Activated CD4-positive, alpha-beta memory T cell treated with anti-CD3 and anti-CD28 coated beads for 36 hours (primary cell): ENCODE measurements at regions not wholly inside any gene's neighbourhood (a gene's known extent, or its start where the extent isn't known, plus 50 kb on each side); places are given as distances from the start of the nearest gene placed in this dataset.

Experiments used
- CTCF ChIA-PET: fragments of 350-600 bp; sonication (Branson Sonifier 250); formaldehyde crosslinking; loops from one replicate; lab custom pipeline; 2021; ENCODE audit warnings: antibody characterized with exemption, inconsistent platforms; lab: Charles Lee
- POLR2A ChIA-PET: fragments of 350-600 bp; sonication (Branson Sonifier 250); formaldehyde crosslinking; loops from one replicate; lab custom pipeline; 2021; ENCODE audit warnings: antibody characterized with exemption; lab: Charles Lee
- DNase-seq: peaks from one replicate; pipeline ENCODE4 v3.0.0-alpha.2; 2020
- H3K27ac Mint-ChIP-seq: one replicate; pipeline ENCODE4 v1.8.0; 2021; ENCODE audit warnings: mixed read lengths
- H3K27me3 Mint-ChIP-seq: one replicate; pipeline ENCODE4 v1.8.0; 2021; ENCODE audit warnings: mixed read lengths
- H3K36me3 Mint-ChIP-seq: one replicate; pipeline ENCODE4 v1.8.0; 2021; ENCODE audit warnings: mixed read lengths
- H3K4me1 Mint-ChIP-seq: one replicate; pipeline ENCODE4 v1.8.0; 2021; ENCODE audit warnings: low read depth, mixed read lengths
- H3K4me3 Mint-ChIP-seq: one replicate; pipeline ENCODE4 v1.8.0; 2021; ENCODE audit warnings: mild to moderate bottlenecking, mixed read lengths
- H3K9me3 Mint-ChIP-seq: one replicate; pipeline ENCODE4 v1.8.0; 2021; ENCODE audit warnings: mixed read lengths
- intact Hi-C: fragments of 100-400 bp; cut with micrococcal nuclease; formaldehyde crosslinking; loops from one replicate; pipeline ENCODE4 v1.15.1; 2023

DNA sequence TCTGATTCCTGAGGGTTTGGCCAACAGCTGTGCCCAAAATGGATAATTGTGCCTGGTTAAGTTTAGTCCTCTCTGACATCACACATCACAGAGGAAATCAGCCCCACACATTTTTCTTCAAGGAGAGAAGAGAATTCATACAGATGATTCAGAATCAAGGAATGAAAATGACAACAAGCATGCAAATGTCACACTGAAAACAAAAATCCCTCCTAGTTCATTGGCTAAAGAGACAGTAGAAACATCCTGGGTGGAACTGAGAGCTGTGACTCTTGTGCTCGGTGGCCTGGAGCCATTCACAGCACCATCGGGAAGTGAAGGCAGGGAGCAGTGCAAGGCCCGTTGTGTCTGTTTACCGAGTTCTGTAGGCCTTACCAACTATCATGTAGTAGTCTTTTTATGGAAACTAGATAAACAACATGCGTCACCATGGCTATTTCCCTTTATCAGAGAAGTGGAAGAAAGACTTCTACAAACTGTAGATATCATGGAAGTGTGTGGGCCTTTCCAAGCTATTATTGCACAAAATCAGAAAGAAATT is 81.7 kb upstream of the TENT5A start:
- H3K9me3 Mint-ChIP-seq = no peaks in the 10 kb centered on the region
- H3K4me3 Mint-ChIP-seq = no peak overlapping the region
- no peaks in the 10 kb centered on the region for H3K27me3 Mint-ChIP-seq
- no peaks in the 10 kb centered on the region for H3K36me3 Mint-ChIP-seq
- H3K4me1 Mint-ChIP-seq = no peaks in the 10 kb centered on the region
- intact Hi-C loops = no loop called here
- H3K27ac Mint-ChIP-seq = no peak overlapping the region
- ChIA-PET CTCF (no interaction called here), POLR2A (no interaction called here)
- DNase-seq = no peak

DNA sequence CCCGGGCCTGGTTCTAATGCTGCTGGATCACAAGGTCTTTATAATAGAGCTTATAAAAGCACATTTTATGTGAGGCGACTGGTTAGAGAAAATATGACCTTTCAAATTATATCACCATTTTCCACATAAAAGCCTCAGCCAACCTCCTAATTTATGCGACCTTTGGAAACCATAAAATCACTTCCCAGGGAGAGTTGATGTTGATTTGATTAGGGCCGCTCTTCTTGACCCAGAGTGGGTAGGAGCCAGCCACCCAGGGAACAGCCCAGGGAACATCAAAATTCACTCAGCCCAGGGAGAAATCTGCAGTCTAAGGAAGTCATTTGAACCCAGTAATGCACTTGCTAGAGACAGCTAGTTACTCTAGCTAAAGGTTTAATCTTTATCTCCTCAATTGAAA is 79.8 kb upstream of the TENT5A start:
- H3K9me3 Mint-ChIP-seq = no peaks in the 10 kb centered on the region
- H3K36me3 Mint-ChIP-seq = no peaks in the 10 kb centered on the region
- H3K4me3 Mint-ChIP-seq = no peak overlapping the region
- ChIA-PET CTCF (no interaction called here), POLR2A (no interaction called here)
- H3K27ac Mint-ChIP-seq = no peak overlapping the region
- H3K4me1 Mint-ChIP-seq = no peaks in the 10 kb centered on the region
- H3K27me3 Mint-ChIP-seq = no peaks in the 10 kb centered on the region
- no peak for DNase-seq
- intact Hi-C loops = no loop called here

DNA sequence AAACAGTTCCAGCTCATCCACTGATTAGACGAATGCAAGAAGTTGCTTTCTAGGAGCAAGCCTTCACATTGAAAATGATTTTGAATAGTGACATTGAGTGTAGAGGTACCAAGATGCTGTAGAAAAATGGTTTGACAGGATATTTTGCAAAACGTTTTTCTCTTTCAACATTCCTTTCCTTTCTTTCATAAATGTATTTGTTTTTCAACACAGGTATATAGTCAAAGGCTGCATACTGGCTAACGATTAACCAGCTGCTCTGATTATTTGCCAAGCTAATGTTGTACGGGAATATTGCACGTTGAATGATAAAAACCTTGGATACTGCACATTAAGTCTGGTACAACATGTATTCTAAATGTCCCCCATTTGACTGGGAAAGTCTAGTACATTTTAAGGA is 78.8 kb upstream of the TENT5A start:
- Mint-ChIP-seq H3K4me3 (no peak overlapping the region), H3K27ac (no peak overlapping the region), H3K9me3 (no peaks in the 10 kb centered on the region), H3K36me3 (no peaks in the 10 kb centered on the region), H3K27me3 (no peaks in the 10 kb centered on the region), H3K4me1 (no peaks in the 10 kb centered on the region)
- ChIA-PET CTCF (no interaction called here), POLR2A (no interaction called here)
- intact Hi-C loops = no loop called here
- no peak for DNase-seq

DNA sequence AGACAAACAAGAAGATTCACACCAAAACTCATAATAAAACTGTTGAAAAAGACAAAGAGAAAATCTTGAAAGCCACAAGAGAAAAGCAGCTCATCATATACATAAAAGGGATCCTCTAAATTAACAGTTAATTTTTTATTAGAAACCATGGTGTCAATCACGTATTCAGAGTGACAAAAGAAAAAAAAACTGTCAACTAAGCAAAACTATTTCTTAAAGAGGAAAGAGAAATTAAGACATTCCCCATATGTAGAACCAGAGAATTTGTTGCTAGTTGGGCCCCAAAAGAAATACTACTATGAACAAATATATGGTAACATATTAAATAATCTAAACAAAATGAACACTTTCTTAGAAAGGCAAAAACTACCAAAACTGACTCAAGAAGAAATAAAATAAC is 74.3 kb upstream of the TENT5A start:
- Mint-ChIP-seq H3K9me3 (no peaks in the 10 kb centered on the region), H3K27ac (no peak overlapping the region), H3K4me1 (no peaks in the 10 kb centered on the region), H3K36me3 (no peaks in the 10 kb centered on the region), H3K4me3 (no peak overlapping the region), H3K27me3 (no peaks in the 10 kb centered on the region)
- ChIA-PET CTCF (no interaction called here), POLR2A (no interaction called here)
- no peak for DNase-seq
- intact Hi-C loops = no loop called here

DNA sequence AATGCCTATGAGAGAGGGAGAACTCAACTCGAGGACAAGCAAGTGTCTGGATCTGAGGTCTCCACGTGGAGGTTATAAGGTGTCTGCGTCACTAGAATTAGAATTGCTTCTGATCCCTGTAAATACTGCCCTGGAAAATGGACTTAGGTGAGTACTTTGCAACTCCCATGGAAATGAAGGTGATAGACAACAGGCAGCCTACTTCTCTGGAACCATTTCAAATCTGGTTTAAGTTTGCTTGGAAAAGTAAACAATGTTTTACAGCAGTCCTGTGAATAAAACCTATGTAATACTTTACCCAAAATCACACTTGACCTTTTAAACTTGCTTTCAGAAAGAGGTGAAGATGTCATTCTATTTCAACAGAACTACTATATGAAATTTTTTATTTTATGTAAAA is 70.1 kb upstream of the TENT5A start:
- Mint-ChIP-seq H3K9me3 (no peaks in the 10 kb centered on the region), H3K27me3 (no peaks in the 10 kb centered on the region), H3K27ac (no peak overlapping the region), H3K4me1 (no peaks in the 10 kb centered on the region), H3K4me3 (no peak overlapping the region), H3K36me3 (no peaks in the 10 kb centered on the region)
- intact Hi-C loops = no loop called here
- POLR2A ChIA-PET = no interaction called here
- CTCF ChIA-PET = no interaction called here
- DNase-seq = no peak

DNA sequence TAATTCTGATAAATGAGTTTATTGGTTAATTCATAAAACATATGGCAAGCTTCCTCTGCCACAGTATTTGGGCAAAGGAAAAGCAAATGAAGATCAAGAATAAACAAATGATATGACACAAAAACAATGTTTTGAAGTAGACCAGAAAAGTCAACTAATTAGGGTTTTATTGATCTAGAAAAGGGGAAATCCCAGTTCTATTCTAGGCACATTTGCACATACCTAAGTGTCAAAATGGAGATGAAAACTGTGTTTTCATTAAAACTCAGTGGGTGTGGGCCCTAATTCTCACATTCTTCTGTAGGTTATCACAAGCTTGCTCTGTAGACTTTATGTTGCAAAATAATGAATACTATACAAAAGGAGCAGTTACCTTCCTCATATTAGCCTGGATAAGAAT is 69.0 kb upstream of the TENT5A start:
- H3K36me3 Mint-ChIP-seq = no peaks in the 10 kb centered on the region
- H3K9me3 Mint-ChIP-seq = no peaks in the 10 kb centered on the region
- POLR2A ChIA-PET = no interaction called here
- H3K4me1 Mint-ChIP-seq = no peaks in the 10 kb centered on the region
- CTCF ChIA-PET = no interaction called here
- intact Hi-C loops = no loop called here
- H3K27me3 Mint-ChIP-seq = no peaks in the 10 kb centered on the region
- DNase-seq = no peak
- no peak overlapping the region for H3K27ac Mint-ChIP-seq
- H3K4me3 Mint-ChIP-seq = no peak overlapping the region

DNA sequence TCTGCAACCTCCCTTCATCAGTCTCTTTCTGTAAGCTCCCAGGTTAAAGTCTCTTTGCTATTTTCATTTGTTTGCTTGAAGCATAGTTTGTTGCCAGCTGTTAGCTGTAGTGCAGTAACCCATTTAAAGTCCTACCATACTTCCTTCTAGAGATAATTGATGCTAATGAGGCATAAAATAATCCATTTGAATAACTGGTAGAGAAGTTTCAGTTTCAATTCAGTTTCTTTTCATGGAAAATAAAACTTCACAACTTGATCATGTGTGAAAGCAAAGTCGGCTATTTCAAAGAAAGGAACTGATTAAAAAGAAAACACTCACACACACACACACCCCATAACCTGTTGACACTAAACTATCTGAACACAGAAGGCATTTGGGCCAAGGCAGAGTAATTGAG is 68.5 kb upstream of the TENT5A start:
- Mint-ChIP-seq H3K27ac (no peak overlapping the region), H3K36me3 (no peaks in the 10 kb centered on the region), H3K4me1 (no peaks in the 10 kb centered on the region), H3K9me3 (no peaks in the 10 kb centered on the region), H3K27me3 (no peaks in the 10 kb centered on the region), H3K4me3 (no peak overlapping the region)
- intact Hi-C loops = no loop called here
- no peak for DNase-seq
- ChIA-PET CTCF (no interaction called here), POLR2A (no interaction called here)

DNA sequence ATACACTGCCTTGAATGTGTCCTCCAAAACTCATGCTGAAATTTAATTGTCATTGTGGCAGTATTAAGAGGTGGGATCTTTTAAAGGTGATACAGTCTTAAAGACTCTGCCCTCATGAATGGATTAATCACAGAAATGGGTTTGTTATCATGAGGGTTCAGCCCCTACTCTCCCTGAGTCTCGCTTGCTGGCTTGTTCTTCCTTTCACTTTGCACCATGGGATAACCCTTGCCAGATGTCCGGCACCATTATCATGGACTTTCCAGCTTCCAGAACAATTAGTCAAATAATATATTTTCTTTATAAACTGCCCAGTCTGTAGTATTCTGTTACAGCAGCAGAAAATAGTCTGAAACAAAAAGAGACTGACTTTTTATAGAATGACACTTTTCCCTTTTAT is 67.9 kb upstream of the TENT5A start:
- CTCF ChIA-PET = no interaction called here
- Mint-ChIP-seq H3K4me3 (no peak overlapping the region), H3K4me1 (no peaks in the 10 kb centered on the region), H3K27ac (no peak overlapping the region), H3K36me3 (no peaks in the 10 kb centered on the region), H3K9me3 (no peaks in the 10 kb centered on the region), H3K27me3 (no peaks in the 10 kb centered on the region)
- POLR2A ChIA-PET = no interaction called here
- no peak for DNase-seq
- intact Hi-C loops = no loop called here

DNA sequence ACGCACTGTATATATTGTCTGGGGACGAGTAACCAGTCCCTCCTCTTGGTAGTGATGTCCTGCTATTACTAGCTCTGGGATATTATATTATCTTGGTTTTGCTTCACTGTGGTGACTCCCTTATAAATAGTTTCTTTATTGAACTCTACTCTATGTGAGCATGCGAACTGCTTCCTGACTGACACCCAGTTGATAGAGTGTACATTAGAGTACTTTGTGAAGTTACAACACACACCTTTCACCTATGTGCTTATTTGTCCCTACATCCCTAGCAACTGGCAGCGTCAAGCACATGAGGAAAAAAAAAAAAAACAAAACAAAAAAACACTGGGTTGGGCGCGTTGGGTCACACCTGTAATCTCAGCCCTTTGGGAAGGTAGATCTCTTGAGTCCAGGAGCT is 67.3 kb upstream of the TENT5A start:
- POLR2A ChIA-PET = no interaction called here
- intact Hi-C loops = no loop called here
- CTCF ChIA-PET = no interaction called here
- H3K9me3 Mint-ChIP-seq = no peaks in the 10 kb centered on the region
- no peak overlapping the region for H3K4me3 Mint-ChIP-seq
- H3K27ac Mint-ChIP-seq = no peak overlapping the region
- no peaks in the 10 kb centered on the region for H3K4me1 Mint-ChIP-seq
- H3K36me3 Mint-ChIP-seq = no peaks in the 10 kb centered on the region
- no peaks in the 10 kb centered on the region for H3K27me3 Mint-ChIP-seq
- no peak for DNase-seq

DNA sequence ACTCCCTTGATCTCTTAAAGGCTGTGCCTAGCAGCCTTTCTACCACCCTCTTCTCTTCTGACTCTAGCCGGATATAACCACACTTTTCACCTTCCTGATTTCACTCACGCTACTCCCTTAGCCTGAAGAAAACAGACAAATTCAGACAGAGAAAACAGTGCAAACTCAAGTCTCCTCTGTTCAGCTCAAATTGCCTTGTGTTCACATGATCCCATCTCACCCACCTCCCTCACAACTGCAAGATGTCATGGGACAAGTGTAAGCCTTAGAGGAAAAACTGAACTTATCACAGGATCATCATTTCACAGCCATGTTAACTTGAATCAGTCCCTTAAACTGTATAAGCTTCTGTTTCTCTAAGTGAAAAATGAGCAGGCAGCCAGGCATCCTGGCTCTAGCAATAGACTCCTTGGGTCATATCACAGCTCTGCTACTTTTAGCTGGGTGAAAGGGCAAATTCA is 66.5 kb upstream of the TENT5A start:
- intact Hi-C loops = no loop called here
- Mint-ChIP-seq H3K36me3 (no peaks in the 10 kb centered on the region), H3K4me1 (no peaks in the 10 kb centered on the region), H3K4me3 (no peak overlapping the region), H3K9me3 (no peaks in the 10 kb centered on the region), H3K27ac (no peak overlapping the region), H3K27me3 (no peaks in the 10 kb centered on the region)
- no peak for DNase-seq
- POLR2A ChIA-PET = no interaction called here
- CTCF ChIA-PET = no interaction called here

DNA sequence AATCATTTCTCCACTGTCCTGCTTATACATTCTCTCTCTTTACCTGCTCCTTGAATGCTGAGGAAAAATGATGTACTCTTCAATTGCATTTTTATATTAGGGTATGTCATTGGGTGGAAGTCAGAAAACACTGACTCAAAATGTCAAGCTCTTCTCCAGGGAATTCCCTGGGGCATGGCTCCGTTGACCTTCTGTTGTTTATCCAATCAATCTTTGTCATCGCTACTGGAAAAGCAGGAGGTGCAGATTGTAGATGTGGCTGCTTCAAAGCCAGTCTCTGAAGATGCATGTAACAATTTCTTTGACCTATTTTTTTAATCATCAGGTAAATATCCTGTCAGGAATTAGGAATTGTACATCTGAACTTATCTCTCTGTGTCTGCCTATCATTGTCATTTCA is 63.9 kb upstream of the TENT5A start:
- no peaks in the 10 kb centered on the region for H3K36me3 Mint-ChIP-seq
- CTCF ChIA-PET = no interaction called here
- H3K9me3 Mint-ChIP-seq = no peaks in the 10 kb centered on the region
- no peak overlapping the region for H3K27ac Mint-ChIP-seq
- H3K4me1 Mint-ChIP-seq = peaks cover 3% of the 10 kb centered on the region
- peaks cover 3% of the 10 kb centered on the region for H3K27me3 Mint-ChIP-seq
- intact Hi-C loops = no loop called here
- no peak overlapping the region for H3K4me3 Mint-ChIP-seq
- DNase-seq = no peak
- POLR2A ChIA-PET = no interaction called here

DNA sequence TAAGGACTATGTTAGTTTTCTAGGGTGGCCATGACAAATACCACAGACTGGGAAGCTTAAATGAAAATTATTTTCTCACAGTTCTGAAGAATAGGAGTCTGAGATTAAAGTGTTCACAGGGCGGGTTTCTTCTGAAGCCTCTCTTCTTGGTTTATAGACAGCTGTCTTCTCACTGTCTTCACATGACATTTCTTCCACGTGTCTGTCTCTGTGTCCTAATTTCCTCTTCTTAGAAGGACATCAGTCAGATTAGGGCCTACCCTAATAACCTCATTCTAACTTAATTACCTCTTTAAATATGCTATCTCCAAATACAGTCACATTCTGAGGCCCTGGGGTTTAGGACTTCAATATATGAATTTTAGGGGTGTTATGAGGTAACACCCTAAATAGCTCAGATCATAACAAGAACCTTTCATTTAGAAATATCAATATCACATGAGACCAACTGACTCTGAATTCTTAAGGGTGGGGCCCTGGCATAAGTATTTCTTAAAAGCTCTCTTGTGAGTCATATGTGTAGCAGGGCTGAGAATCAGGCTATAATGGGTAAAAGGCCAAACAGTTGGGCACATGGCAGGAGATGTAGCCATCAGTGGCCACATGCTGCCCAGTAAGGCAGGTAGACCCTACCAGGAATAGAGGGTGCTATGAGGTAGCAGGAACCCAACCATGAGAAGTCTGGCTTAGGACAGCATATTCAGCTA is 62.0 kb upstream of the TENT5A start:
- no peaks in the 10 kb centered on the region for H3K36me3 Mint-ChIP-seq
- H3K4me3 Mint-ChIP-seq = no peak overlapping the region
- peaks cover 3% of the 10 kb centered on the region for H3K4me1 Mint-ChIP-seq
- intact Hi-C loops = no loop called here
- peaks cover 8% of the 10 kb centered on the region for H3K27me3 Mint-ChIP-seq
- H3K9me3 Mint-ChIP-seq = no peaks in the 10 kb centered on the region
- no peak for DNase-seq
- POLR2A ChIA-PET = no interaction called here
- CTCF ChIA-PET = no interaction called here
- no peak overlapping the region for H3K27ac Mint-ChIP-seq

DNA sequence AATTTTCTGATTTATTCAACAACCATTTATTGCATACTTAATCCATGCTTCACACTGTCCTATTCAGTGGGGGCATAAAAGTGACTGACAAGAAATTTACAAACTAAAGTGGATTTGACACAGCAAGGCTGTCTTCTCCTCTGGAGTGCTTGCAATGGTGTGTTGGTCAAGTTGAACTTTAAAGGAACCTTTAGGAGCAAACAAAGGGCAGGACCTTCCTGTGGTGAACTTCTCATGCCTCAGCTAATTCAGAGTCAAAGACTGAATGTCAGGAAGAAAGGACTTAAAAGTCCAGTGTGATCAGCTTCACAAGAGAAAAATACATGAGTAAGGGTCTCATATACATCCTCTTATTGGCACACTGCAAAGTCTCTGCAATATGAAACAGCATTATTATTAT is 60.8 kb upstream of the TENT5A start:
- Mint-ChIP-seq H3K4me3 (no peak overlapping the region), H3K4me1 (peaks cover 3% of the 10 kb centered on the region), H3K27me3 (peaks cover 8% of the 10 kb centered on the region), H3K9me3 (no peaks in the 10 kb centered on the region), H3K27ac (no peak overlapping the region), H3K36me3 (no peaks in the 10 kb centered on the region)
- POLR2A ChIA-PET = no interaction called here
- intact Hi-C loops = no loop called here
- CTCF ChIA-PET = no interaction called here
- no peak for DNase-seq
